ENCODE measurements at regions not wholly inside any gene's neighbourhood (a gene's known extent, or its start where the extent isn't known, plus 50 kb on each side); places are given as distances from the start of the nearest gene placed in this dataset.

GRCh38 chr1:199307496-199308264 is 668.8 kb downstream of the PTPRC start:
- no peak for DNase-seq (ENCODE audit: extremely low spot score, unreplicated experiment)
- H3K9me3 Mint-ChIP-seq (ENCODE audit: unreplicated experiment): peaks cover 4% of the 10 kb centered on the region
- H3K4me1 Mint-ChIP-seq (ENCODE audit: unreplicated experiment): peaks cover 4% of the 10 kb centered on the region
- H3K27me3 Mint-ChIP-seq (ENCODE audit: unreplicated experiment): no peaks in the 10 kb centered on the region
- H3K36me3 Mint-ChIP-seq (ENCODE audit: unreplicated experiment): no peaks in the 10 kb centered on the region
- no peak overlapping the region for H3K4me3 Mint-ChIP-seq (ENCODE audit: unreplicated experiment)
- H3K27ac Mint-ChIP-seq (ENCODE audit: unreplicated experiment): no peak overlapping the region
- TF ChIP-seq CTCF (IDR thresholded peaks at IDR 0.05): no peak

DNA sequence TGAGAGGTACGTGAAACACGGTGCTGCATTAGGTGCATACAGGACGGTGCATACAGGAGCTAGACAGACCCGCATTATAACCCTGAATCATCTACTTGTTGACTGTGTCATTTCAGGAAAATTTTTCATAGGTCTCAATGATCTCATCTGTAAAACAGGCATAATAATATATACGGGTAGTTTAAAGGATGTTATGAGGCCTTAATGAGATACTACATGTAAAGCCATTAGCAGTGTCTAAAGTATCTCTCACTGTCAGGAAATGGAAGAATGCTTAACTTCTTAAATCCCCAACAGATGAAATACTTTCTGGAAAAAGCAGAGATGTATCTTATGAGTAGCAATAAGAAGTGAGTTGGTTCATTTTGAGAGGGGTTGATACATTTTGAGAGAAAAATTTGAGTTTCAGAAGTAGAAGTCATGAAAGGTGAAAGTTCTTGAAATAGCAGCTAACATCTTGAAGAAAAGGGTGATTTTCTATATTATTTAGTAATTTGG is 669.6 kb downstream of the PTPRC start:
- H3K9me3 Mint-ChIP-seq (ENCODE audit: unreplicated experiment): peaks cover 4% of the 10 kb centered on the region
- H3K36me3 Mint-ChIP-seq (ENCODE audit: unreplicated experiment): no peaks in the 10 kb centered on the region
- DNase-seq (ENCODE audit: extremely low spot score, unreplicated experiment): no peak
- no peak for TF ChIP-seq CTCF (IDR thresholded peaks at IDR 0.05)
- H3K27me3 Mint-ChIP-seq (ENCODE audit: unreplicated experiment): no peaks in the 10 kb centered on the region
- H3K27ac Mint-ChIP-seq (ENCODE audit: unreplicated experiment): no peak overlapping the region
- peaks cover 4% of the 10 kb centered on the region for H3K4me1 Mint-ChIP-seq (ENCODE audit: unreplicated experiment)
- H3K4me3 Mint-ChIP-seq (ENCODE audit: unreplicated experiment): no peak overlapping the region

- H3K4me1 Mint-ChIP-seq (ENCODE audit: unreplicated experiment): peaks cover 4% of the 10 kb centered on the region
- H3K27me3 Mint-ChIP-seq (ENCODE audit: unreplicated experiment): no peaks in the 10 kb centered on the region
- peaks cover 4% of the 10 kb centered on the region for H3K9me3 Mint-ChIP-seq (ENCODE audit: unreplicated experiment)
- TF ChIP-seq CTCF (IDR thresholded peaks at IDR 0.05): no peak
- no peak overlapping the region for H3K4me3 Mint-ChIP-seq (ENCODE audit: unreplicated experiment)
- no peak overlapping the region for H3K27ac Mint-ChIP-seq (ENCODE audit: unreplicated experiment)
- H3K36me3 Mint-ChIP-seq (ENCODE audit: unreplicated experiment): no peaks in the 10 kb centered on the region
- no peak for DNase-seq (ENCODE audit: extremely low spot score, unreplicated experiment)
These were observed 671.9 kb downstream of the PTPRC start for GRCh38 chr1:199310708-199311107.

- H3K4me1 Mint-ChIP-seq (ENCODE audit: unreplicated experiment): peaks cover 4% of the 10 kb centered on the region
- H3K27ac Mint-ChIP-seq (ENCODE audit: unreplicated experiment): no peak overlapping the region
- H3K36me3 Mint-ChIP-seq (ENCODE audit: unreplicated experiment): no peaks in the 10 kb centered on the region
- peaks cover 4% of the 10 kb centered on the region for H3K9me3 Mint-ChIP-seq (ENCODE audit: unreplicated experiment)
- H3K27me3 Mint-ChIP-seq (ENCODE audit: unreplicated experiment): no peaks in the 10 kb centered on the region
- no peak overlapping the region for H3K4me3 Mint-ChIP-seq (ENCODE audit: unreplicated experiment)
- DNase-seq (ENCODE audit: extremely low spot score, unreplicated experiment): no peak
- no peak for TF ChIP-seq CTCF (IDR thresholded peaks at IDR 0.05)
These were observed 672.8 kb downstream of the PTPRC start for GRCh38 chr1:199311478-199312262.

- H3K27ac Mint-ChIP-seq (ENCODE audit: unreplicated experiment): no peak overlapping the region
- no peak for DNase-seq (ENCODE audit: extremely low spot score, unreplicated experiment)
- H3K27me3 Mint-ChIP-seq (ENCODE audit: unreplicated experiment): no peaks in the 10 kb centered on the region
- no peaks in the 10 kb centered on the region for H3K36me3 Mint-ChIP-seq (ENCODE audit: unreplicated experiment)
- TF ChIP-seq CTCF (IDR thresholded peaks at IDR 0.05): no peak
- peaks cover 4% of the 10 kb centered on the region for H3K9me3 Mint-ChIP-seq (ENCODE audit: unreplicated experiment)
- no peak overlapping the region for H3K4me3 Mint-ChIP-seq (ENCODE audit: unreplicated experiment)
- peaks cover 4% of the 10 kb centered on the region for H3K4me1 Mint-ChIP-seq (ENCODE audit: unreplicated experiment)
These were observed 673.8 kb downstream of the PTPRC start for GRCh38 chr1:199312626-199313025.
